D721Med (cell line): ENCODE measurements at regions not wholly inside any gene's neighbourhood (a gene's known extent, or its start where the extent isn't known, plus 50 kb on each side); places are given as distances from the start of the nearest gene placed in this dataset.

ENCODE experiments used
- DNase-seq: peaks from one replicate; pipeline ENCODE4 v3.0.0; 2011; ENCODE audit warnings: low spot score; ENCODE audit not compliant: insufficient read length
- FAIRE-seq: peaks from 2 replicates; lab custom pipeline; 2011; peaks lifted over from hg19 to GRCh38; lab: Jason Lieb, UNC
- CTCF ChIP-seq: IDR thresholded peaks from 2 replicates; pipeline ENCODE4 v1.5.1; 2012; ENCODE audit warnings: mild to moderate bottlenecking, control low read depth; ENCODE audit not compliant: insufficient read depth; ENCODE audit errors: missing control alignments

GRCh38 chr7:145293228-145293701 is 457.4 kb upstream of the TPK1 start:
- DNase-seq: no peak
- TF ChIP-seq CTCF: no peak
- FAIRE-seq: no peak

- DNase-seq (no peak), FAIRE-seq (no peak)
- no peak for TF ChIP-seq CTCF
Observed at GRCh38 chr7:145289384-145289783, 453.5 kb upstream of the TPK1 start.

GRCh38 chr7:145276118-145276517 is 440.3 kb upstream of the TPK1 start:
- DNase-seq (no peak), FAIRE-seq (no peak)
- no peak for TF ChIP-seq CTCF

GRCh38 chr7:145269418-145270161 is 433.7 kb upstream of the TPK1 start:
- DNase-seq (no peak), FAIRE-seq (no peak)
- no peak for TF ChIP-seq CTCF

GRCh38 chr7:145265180-145265579 is 429.3 kb upstream of the TPK1 start:
- no peak for DNase-seq
- no peak for TF ChIP-seq CTCF
- FAIRE-seq: no peak

GRCh38 chr7:145263886-145264285 is 428.0 kb upstream of the TPK1 start:
- FAIRE-seq (no peak), DNase-seq (no peak)
- TF ChIP-seq CTCF: no peak

GRCh38 chr7:145252031-145252430 is 416.2 kb upstream of the TPK1 start:
- no peak for TF ChIP-seq CTCF
- DNase-seq: no peak
- no peak for FAIRE-seq
